HG02885 (cell line): ENCODE measurements at regions not wholly inside any gene's neighbourhood (a gene's known extent, or its start where the extent isn't known, plus 50 kb on each side); places are given as distances from the start of the nearest gene placed in this dataset.
"Not testable (repeated sequence)": the region's sequence is repeated elsewhere in the genome, so short reads cannot be mapped to it uniquely, and the experiment has no call there.

Source experiments
- ATAC-seq: cut with Tn5 transposase; IDR thresholded peaks from one replicate; pipeline ENCODE4 v1.9.1; 2021; ENCODE audit warnings: mild to moderate bottlenecking; ENCODE audit not compliant: unreplicated experiment, poor library complexity

- ATAC-seq, result no peak
These were observed 59.3 kb downstream of the EBLN2 start for GRCh38 chr3:73120710-73121109.

DNA sequence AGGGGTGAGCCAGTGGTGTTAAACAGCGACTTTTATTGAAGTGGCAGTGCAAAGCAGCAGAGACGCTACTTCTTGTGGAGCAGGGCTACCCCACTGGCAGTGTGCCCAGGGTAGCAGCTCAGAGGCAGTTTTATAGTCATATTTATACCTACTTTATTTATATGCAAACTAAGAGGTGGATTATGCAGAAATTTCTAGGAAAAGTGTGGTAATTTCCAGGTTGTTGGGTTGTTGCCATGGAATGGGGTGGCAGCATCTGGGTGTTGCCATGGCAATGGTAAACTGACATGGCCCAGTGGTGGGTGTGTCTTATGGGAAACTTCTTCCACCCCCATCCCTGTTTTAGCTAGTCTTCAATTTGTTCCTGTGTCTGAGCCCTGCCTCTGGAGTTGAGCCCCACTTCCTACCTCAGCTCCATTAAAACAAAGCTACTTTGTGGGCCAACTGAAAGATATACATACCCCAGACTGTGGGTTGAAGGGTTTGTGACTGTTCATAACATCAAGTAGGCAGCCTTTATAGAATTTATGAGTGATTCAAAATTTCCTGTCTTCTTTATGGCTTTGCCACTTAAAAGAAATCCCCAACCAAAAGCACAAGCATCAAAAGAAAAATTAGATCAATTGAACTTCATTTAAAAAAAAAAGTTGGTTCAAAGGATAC lies 60.3 kb downstream of the EBLN2 start:
- ATAC-seq, result no peak

- ATAC-seq, result no peak
These were observed 72.6 kb downstream of the EBLN2 start for GRCh38 chr3:73134034-73134433.

- ATAC-seq, result no peak
These were observed 75.5 kb downstream of the EBLN2 start for GRCh38 chr3:73136941-73137340.

GRCh38 chr3:73137736-73138403 lies 76.4 kb downstream of the EBLN2 start:
- no peak for ATAC-seq

DNA sequence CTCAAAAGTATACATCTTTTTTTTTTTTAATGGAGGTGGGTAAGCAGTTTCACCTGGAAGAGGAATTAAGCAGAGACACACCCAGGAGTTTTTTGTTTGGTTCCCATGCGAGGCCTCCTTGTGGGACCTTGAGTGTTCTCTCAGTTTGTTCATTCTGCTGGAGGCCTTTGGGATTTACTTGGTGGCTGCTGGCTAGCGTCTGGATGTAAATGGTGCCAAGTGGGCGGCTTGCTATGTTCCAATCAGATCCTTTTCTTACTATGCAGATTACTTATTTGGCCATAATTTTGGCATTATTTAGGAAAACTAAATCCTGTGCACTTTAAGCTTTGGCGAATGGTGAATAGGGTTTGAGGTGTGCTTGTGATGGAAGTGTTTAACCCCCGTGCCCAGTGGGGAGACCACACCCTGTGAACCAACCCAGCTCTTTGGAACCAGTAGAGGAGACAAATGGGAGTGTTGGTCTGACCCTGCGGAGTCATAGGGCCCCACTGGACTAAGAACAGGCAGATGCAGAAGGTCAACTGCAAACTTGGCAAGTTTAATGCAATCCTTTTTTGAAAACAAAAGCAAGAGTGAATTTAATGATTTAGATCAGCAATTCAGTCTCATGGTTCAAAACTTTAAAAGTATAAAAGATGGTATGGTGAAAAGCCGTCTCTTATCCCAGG lies 79.4 kb downstream of the EBLN2 start:
- no peak for ATAC-seq

- no peak for ATAC-seq
These were observed 80.1 kb downstream of the EBLN2 start for GRCh38 chr3:73141525-73141924.

DNA sequence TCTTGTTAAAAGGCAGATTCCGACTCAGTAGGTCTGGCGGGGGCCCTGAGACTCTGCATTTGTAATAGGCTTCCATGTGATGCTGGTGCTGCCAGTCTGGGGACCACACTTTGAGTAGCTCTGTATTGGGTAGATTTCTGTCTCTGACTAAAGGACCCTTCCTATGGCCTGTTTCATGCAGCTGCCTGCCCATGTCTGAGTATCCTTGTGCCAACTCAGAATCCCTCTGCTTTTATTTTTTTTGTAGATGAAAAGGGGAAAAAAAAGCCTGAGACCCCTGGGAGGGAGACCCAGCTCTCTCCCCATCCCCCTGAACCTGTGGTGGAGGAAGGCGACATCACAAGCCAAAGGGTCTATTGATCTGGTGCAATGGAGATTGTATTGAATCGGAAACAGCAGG lies 81.9 kb downstream of the EBLN2 start:
- no peak for ATAC-seq

GRCh38 chr3:73143821-73144237 lies 82.4 kb downstream of the EBLN2 start:
- ATAC-seq, result no peak

DNA sequence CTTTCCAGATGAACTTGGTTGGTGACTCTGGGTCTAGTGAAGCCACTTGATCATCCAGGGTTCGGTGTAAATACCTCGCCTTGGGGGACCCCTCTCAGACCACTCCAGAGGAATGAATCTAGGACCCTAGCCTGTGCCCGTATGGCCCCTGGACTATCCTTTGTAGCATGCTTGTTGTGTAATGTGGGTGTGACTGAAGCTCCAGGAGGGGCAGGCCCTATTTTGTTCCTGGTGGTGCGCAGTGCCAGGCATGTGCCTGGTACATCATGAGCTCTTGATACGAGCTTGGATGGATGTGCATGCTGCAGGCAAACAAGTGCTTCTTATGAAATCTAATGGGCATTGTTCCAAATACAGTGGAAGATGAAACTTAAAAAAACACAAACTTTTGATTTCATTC lies 82.8 kb downstream of the EBLN2 start:
- no peak for ATAC-seq

GRCh38 chr3:73144828-73145227 lies 83.4 kb downstream of the EBLN2 start:
- no peak for ATAC-seq

GRCh38 chr3:73147479-73147878 lies 86.0 kb downstream of the EBLN2 start:
- not testable (repeated sequence) for ATAC-seq

GRCh38 chr3:73148206-73148605 lies 86.7 kb downstream of the EBLN2 start:
- no peak for ATAC-seq

DNA sequence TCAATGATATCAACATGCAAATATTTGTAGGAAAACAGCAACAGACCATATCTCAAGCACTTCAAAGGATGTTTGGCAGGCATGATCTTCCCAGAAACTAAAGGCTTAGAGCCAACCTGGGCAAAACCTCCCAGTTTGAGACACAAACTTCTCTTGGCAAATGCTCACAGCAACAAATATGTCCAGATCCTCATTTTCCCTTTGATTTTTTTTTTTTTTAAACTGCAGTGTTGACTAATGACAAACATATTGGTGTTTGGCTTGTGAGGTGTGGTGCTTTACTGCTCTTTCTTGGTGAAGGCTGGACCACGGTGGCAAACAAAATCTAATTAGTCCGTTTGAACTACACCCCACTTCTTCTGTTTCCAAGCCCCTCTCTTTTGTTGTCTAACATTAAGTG lies 87.2 kb downstream of the EBLN2 start:
- no peak for ATAC-seq

- no peak for ATAC-seq
These were observed 89.1 kb downstream of the EBLN2 start for GRCh38 chr3:73150369-73151130.

GRCh38 chr3:73152571-73152970 lies 91.1 kb downstream of the EBLN2 start:
- not testable (repeated sequence) for ATAC-seq

GRCh38 chr3:73153057-73153456 lies 91.6 kb downstream of the EBLN2 start:
- ATAC-seq, result not testable (repeated sequence)

- not testable (repeated sequence) for ATAC-seq
These were observed 92.8 kb downstream of the EBLN2 start for GRCh38 chr3:73154261-73154660.

GRCh38 chr3:73155441-73155840 lies 94.0 kb downstream of the EBLN2 start:
- not testable (repeated sequence) for ATAC-seq

GRCh38 chr3:73164622-73165021 lies 103.2 kb downstream of the EBLN2 start:
- no peak for ATAC-seq

- ATAC-seq, result no peak
These were observed 114.2 kb downstream of the EBLN2 start for GRCh38 chr3:73175698-73176097.
